Loucy (cell line): ENCODE measurements at regions not wholly inside any gene's neighbourhood (a gene's known extent, or its start where the extent isn't known, plus 50 kb on each side); places are given as distances from the start of the nearest gene placed in this dataset.
"Not testable (repeated sequence)": the region's sequence is repeated elsewhere in the genome, so short reads cannot be mapped to it uniquely, and the experiment has no call there.

Experiments
- H2AFZ ChIP-seq: fragments of 200-600 bp; sonication (generic); 2 replicates; pipeline ENCODE4 v1.6.0; 2016; ENCODE audit warnings: antibody characterized with exemption, mild to moderate bottlenecking, low read length, moderate library complexity
- H3F3A ChIP-seq: fragments of 200-600 bp; 2 replicates; pipeline ENCODE4 v1.6.0; 2016; ENCODE audit warnings: antibody characterized with exemption, low read depth, mild to moderate bottlenecking
- H3K27me3 ChIP-seq: fragments of 200-600 bp; sonication (generic); 2 replicates; pipeline ENCODE4 v1.6.1; 2014; ENCODE audit warnings: low read length, mild to moderate bottlenecking; ENCODE audit not compliant: insufficient read depth, poor library complexity, severe bottlenecking
- H3K36me3 ChIP-seq: fragments of 200-600 bp; sonication (generic); 2 replicates; pipeline ENCODE4 v1.6.1; 2016; ENCODE audit warnings: low read length; ENCODE audit not compliant: insufficient read depth
- H3K4me1 ChIP-seq: fragments of 200-600 bp; sonication (generic); 2 replicates; pipeline ENCODE4 v1.5.1; 2014; ENCODE audit warnings: low read length, mild to moderate bottlenecking; ENCODE audit not compliant: insufficient read depth, poor library complexity, severe bottlenecking
- H3K4me2 ChIP-seq: fragments of 200-600 bp; sonication (generic); 2 replicates; pipeline ENCODE4 v1.6.0; 2014; ENCODE audit warnings: antibody characterized with exemption, low read length, low read depth, mild to moderate bottlenecking; ENCODE audit not compliant: poor library complexity, severe bottlenecking
- H3K4me3 ChIP-seq: fragments of 200-600 bp; sonication (generic); 2 replicates; pipeline ENCODE4 v1.5.1; 2014; ENCODE audit warnings: low read length, mild to moderate bottlenecking, mixed read lengths; ENCODE audit not compliant: poor library complexity, severe bottlenecking
- H3K79me2 ChIP-seq: fragments of 200-600 bp; sonication (generic); 2 replicates; pipeline ENCODE4 v1.6.1; 2014; ENCODE audit warnings: low read length; ENCODE audit not compliant: insufficient read depth
- H3K9ac ChIP-seq: fragments of 200-600 bp; sonication (generic); 2 replicates; pipeline ENCODE4 v1.6.0; 2014; ENCODE audit warnings: mild to moderate bottlenecking, low read depth, low read length, moderate library complexity; ENCODE audit not compliant: poor library complexity, severe bottlenecking
- H3K9me2 ChIP-seq: fragments of 200-600 bp; sonication (generic); replicated peaks from 2 replicates; pipeline ENCODE4 v1.6.1; 2016; ENCODE audit warnings: low read depth, low read length, mixed read lengths
- H3K9me3 ChIP-seq: fragments of 200-600 bp; sonication (generic); 2 replicates; pipeline ENCODE4 v1.6.1; 2014; ENCODE audit warnings: mild to moderate bottlenecking, antibody characterized with exemption, low read length, low read depth; ENCODE audit not compliant: insufficient read depth
- H4K20me1 ChIP-seq: fragments of 200-600 bp; sonication (generic); 2 replicates; pipeline ENCODE4 v1.6.0; 2014; ENCODE audit warnings: antibody characterized with exemption, low read length, mild to moderate bottlenecking; ENCODE audit not compliant: insufficient read depth, poor library complexity, severe bottlenecking
- CTCF ChIP-seq: fragments of 200-600 bp; sonication (generic); conservative IDR thresholded peaks from 2 replicates; pipeline ENCODE4 v1.5.1; 2014; ENCODE audit warnings: mild to moderate bottlenecking, antibody characterized with exemption, low read length
- EZH2phosphoT487 ChIP-seq: fragments of 200-600 bp; IDR thresholded peaks from 2 replicates; pipeline ENCODE4 v1.6.1; 2018; ENCODE audit warnings: antibody characterized with exemption, mild to moderate bottlenecking, moderate library complexity, borderline replicate concordance

GRCh38 chr15:77905301-77905920 lies 172.1 kb downstream of the TBC1D2B start:
- no peaks in the 10 kb centered on the region for H3K27me3 ChIP-seq
- peaks cover 2% of the 10 kb centered on the region for H3K4me1 ChIP-seq
- no peak overlapping the region for H3K4me3 ChIP-seq
- TF ChIP-seq CTCF (no peak), EZH2phosphoT487 (no peak)
- no peaks in the 10 kb centered on the region for H4K20me1 ChIP-seq
- no peaks in the 10 kb centered on the region for H3K79me2 ChIP-seq
- H3K9ac ChIP-seq, result no peak overlapping the region
- H3K9me2 ChIP-seq, result no peaks in the 10 kb centered on the region
- no peak overlapping the region for H3K4me2 ChIP-seq
- no peaks in the 10 kb centered on the region for H3K36me3 ChIP-seq
- no peak overlapping the region for H2AFZ ChIP-seq
- H3K9me3 ChIP-seq, result no peaks in the 10 kb centered on the region
- H3F3A ChIP-seq, result no peaks in the 10 kb centered on the region

GRCh38 chr15:77904901-77905300 lies 172.6 kb downstream of the TBC1D2B start:
- no peak overlapping the region for H3K4me3 ChIP-seq
- no peak overlapping the region for H2AFZ ChIP-seq
- no peaks in the 10 kb centered on the region for H3K9me3 ChIP-seq
- TF ChIP-seq EZH2phosphoT487 (no peak), CTCF (no peak)
- H4K20me1 ChIP-seq, result no peaks in the 10 kb centered on the region
- no peaks in the 10 kb centered on the region for H3K36me3 ChIP-seq
- no peaks in the 10 kb centered on the region for H3F3A ChIP-seq
- H3K9me2 ChIP-seq, result no peaks in the 10 kb centered on the region
- no peak overlapping the region for H3K4me2 ChIP-seq
- H3K4me1 ChIP-seq, result no peaks in the 10 kb centered on the region
- H3K79me2 ChIP-seq, result no peaks in the 10 kb centered on the region
- H3K27me3 ChIP-seq, result no peaks in the 10 kb centered on the region
- H3K9ac ChIP-seq, result no peak overlapping the region

- Histone ChIP-seq H3K4me2 (no peak overlapping the region), H4K20me1 (no peaks in the 10 kb centered on the region)
These were observed 173.1 kb downstream of the TBC1D2B start for GRCh38 chr15:77904436-77904821.

GRCh38 chr15:77903761-77904435 lies 173.6 kb downstream of the TBC1D2B start:
- H3K4me3 ChIP-seq, H3F3A ChIP-seq, H3K36me3 ChIP-seq, H2AFZ ChIP-seq, H3K4me1 ChIP-seq, H3K27me3 ChIP-seq, H3K9ac ChIP-seq, H3K79me2 ChIP-seq, H3K9me2 ChIP-seq, H3K4me2 ChIP-seq, H3K9me3 ChIP-seq, H4K20me1 ChIP-seq: not testable (repeated sequence)

More at GRCh38 chr15:77904436-77904821, 173.1 kb downstream of the TBC1D2B start:
- Histone ChIP-seq H3K79me2 (no peaks in the 10 kb centered on the region), H3K9me2 (no peaks in the 10 kb centered on the region), H3K9me3 (no peaks in the 10 kb centered on the region), H3F3A (no peaks in the 10 kb centered on the region), H3K36me3 (no peaks in the 10 kb centered on the region), H3K4me3 (no peak overlapping the region), H2AFZ (no peak overlapping the region), H3K9ac (no peak overlapping the region), H3K27me3 (no peaks in the 10 kb centered on the region), H3K4me1 (no peaks in the 10 kb centered on the region)
- TF ChIP-seq CTCF (no peak), EZH2phosphoT487 (no peak)
